ENCODE measurements at regions not wholly inside any gene's neighbourhood (a gene's known extent, or its start where the extent isn't known, plus 50 kb on each side); places are given as distances from the start of the nearest gene placed in this dataset.

- DNase-seq (ENCODE audit: low spot score): no peak
Observed at GRCh38 chr13:111394211-111394922, 73.9 kb downstream of the TEX29 start.

GRCh38 chr13:111395511-111396393 lies 75.3 kb downstream of the TEX29 start:
- DNase-seq (ENCODE audit: low spot score): no peak

- no peak for DNase-seq (ENCODE audit: low spot score)
Observed at GRCh38 chr13:111396457-111396856, 76.0 kb downstream of the TEX29 start.

- DNase-seq (ENCODE audit: low spot score): no peak
Observed at GRCh38 chr13:111397202-111397880, 76.9 kb downstream of the TEX29 start.

GRCh38 chr13:111398196-111398595 lies 77.8 kb downstream of the TEX29 start:
- no peak for DNase-seq (ENCODE audit: low spot score)

- no peak for DNase-seq (ENCODE audit: low spot score)
Observed at GRCh38 chr13:111398715-111399299, 78.4 kb downstream of the TEX29 start.

GRCh38 chr13:111399334-111399733 lies 78.9 kb downstream of the TEX29 start:
- no peak for DNase-seq (ENCODE audit: low spot score)

GRCh38 chr13:111399776-111400538 lies 79.5 kb downstream of the TEX29 start:
- DNase-seq (ENCODE audit: low spot score): no peak

- no peak for DNase-seq (ENCODE audit: low spot score)
Observed at GRCh38 chr13:111401151-111401550, 80.7 kb downstream of the TEX29 start.

- no peak for DNase-seq (ENCODE audit: low spot score)
Observed at GRCh38 chr13:111401755-111402154, 81.3 kb downstream of the TEX29 start.

- no peak for DNase-seq (ENCODE audit: low spot score)
Observed at GRCh38 chr13:111402441-111402840, 82.0 kb downstream of the TEX29 start.

GRCh38 chr13:111403266-111403665 lies 82.8 kb downstream of the TEX29 start:
- no peak for DNase-seq (ENCODE audit: low spot score)

GRCh38 chr13:111404746-111405145 lies 84.3 kb downstream of the TEX29 start:
- DNase-seq (ENCODE audit: low spot score): no peak

- no peak for DNase-seq (ENCODE audit: low spot score)
Observed at GRCh38 chr13:111406636-111407035, 86.2 kb downstream of the TEX29 start.

GRCh38 chr13:111407381-111408131 lies 87.1 kb downstream of the TEX29 start:
- no peak for DNase-seq (ENCODE audit: low spot score)

GRCh38 chr13:111409413-111409812 lies 89.0 kb downstream of the TEX29 start:
- DNase-seq (ENCODE audit: low spot score): no peak

- no peak for DNase-seq (ENCODE audit: low spot score)
Observed at GRCh38 chr13:111410232-111411021, 90.0 kb downstream of the TEX29 start.

- no peak for DNase-seq (ENCODE audit: low spot score)
Observed at GRCh38 chr13:111411151-111411858, 90.9 kb downstream of the TEX29 start.

- DNase-seq (ENCODE audit: low spot score): no peak
Observed at GRCh38 chr13:111411919-111412650, 91.6 kb downstream of the TEX29 start.

All from globus pallidus (tissue), 1 donor.